Keratinocyte (primary cell): ENCODE measurements at regions not wholly inside any gene's neighbourhood (a gene's known extent, or its start where the extent isn't known, plus 50 kb on each side); places are given as distances from the start of the nearest gene placed in this dataset.

Experiments used
- DNase-seq: peaks from one replicate; pipeline ENCODE4 v3.0.0-alpha.2; 2011; ENCODE audit warnings: low read depth, missing footprints, low spot score
- FAIRE-seq: peaks from 2 replicates; lab custom pipeline; 2011; peaks lifted over from hg19 to GRCh38; lab: Jason Lieb, UNC
- H2AFZ ChIP-seq: 2 replicates; pipeline ENCODE4 v1.6.0; 2012; ENCODE audit warnings: low read length, control low read depth, inconsistent platforms; ENCODE audit not compliant: control insufficient read depth
- H3K27ac ChIP-seq: 2 replicates; pipeline ENCODE4 v1.5.1; 2011; ENCODE audit warnings: low read length; ENCODE audit not compliant: control insufficient read depth, insufficient read depth
- H3K27me3 ChIP-seq: 3 replicates; pipeline ENCODE4 v1.6.0; 2011; ENCODE audit warnings: low read length; ENCODE audit not compliant: control insufficient read depth, insufficient read depth; ENCODE audit errors: extremely low read depth
- H3K36me3 ChIP-seq, 2 experiments: 2 replicates in 1 of 2; 3 replicates in 1 of 2; pipeline ENCODE4 v1.5.1; 2011; ENCODE audit warnings: low read length in 2 of 2, mild to moderate bottlenecking in 1 of 2; ENCODE audit not compliant: control insufficient read depth in 2 of 2, insufficient read depth in 2 of 2; ENCODE audit errors: extremely low read depth in 1 of 2
- H3K4me1 ChIP-seq: 3 replicates; pipeline ENCODE4 v1.5.1; 2011; ENCODE audit warnings: low read length; ENCODE audit not compliant: control insufficient read depth, insufficient read depth; ENCODE audit errors: extremely low read depth
- H3K4me2 ChIP-seq: 3 replicates; pipeline ENCODE4 v1.6.0; 2011; ENCODE audit warnings: low read depth, low read length; ENCODE audit not compliant: control insufficient read depth, insufficient read depth; ENCODE audit errors: extremely low read depth
- H3K4me3 ChIP-seq, 3 experiments: fragments of 200-600 bp in 1 of 3; sonication (generic) in 1 of 3; 2 replicates in 2 of 3; 3 replicates in 1 of 3; pipeline ENCODE4 v1.5.1; 2011 to 2016; ENCODE audit warnings: low read length in 3 of 3, mild to moderate bottlenecking in 3 of 3, control low read depth in 2 of 3, inconsistent platforms in 1 of 3, low read depth in 1 of 3, mixed read lengths in 1 of 3, mixed run types in 1 of 3, moderate library complexity in 1 of 3; ENCODE audit not compliant: control insufficient read depth in 2 of 3, insufficient read depth in 2 of 3; ENCODE audit errors: extremely low read depth in 1 of 3
- H3K79me2 ChIP-seq: 2 replicates; pipeline ENCODE4 v1.6.0; 2012; ENCODE audit warnings: low read length; ENCODE audit not compliant: control insufficient read depth, insufficient read depth
- H3K9ac ChIP-seq: 3 replicates; pipeline ENCODE4 v1.6.0; 2011; ENCODE audit warnings: low read length; ENCODE audit not compliant: control insufficient read depth, insufficient read depth; ENCODE audit errors: extremely low read depth
- H3K9me1 ChIP-seq: 3 replicates; pipeline ENCODE4 v1.6.0; 2011; ENCODE audit warnings: low read length; ENCODE audit not compliant: control insufficient read depth, insufficient read depth; ENCODE audit errors: extremely low read depth
- H3K9me3 ChIP-seq: 2 replicates; pipeline ENCODE4 v1.5.1; 2012; ENCODE audit warnings: low read depth, low read length; ENCODE audit not compliant: control insufficient read depth
- H4K20me1 ChIP-seq: 3 replicates; pipeline ENCODE4 v1.6.0; 2011; ENCODE audit warnings: low read length; ENCODE audit not compliant: control insufficient read depth, insufficient read depth; ENCODE audit errors: extremely low read depth
- EZH2 ChIP-seq: IDR thresholded peaks from one replicate; pipeline ENCODE4 v1.6.1; 2012; ENCODE audit warnings: inconsistent platforms, mild to moderate bottlenecking, low read length, moderate library complexity
- dilution Hi-C: fragments of 300-500 bp; cut with MboI; formaldehyde crosslinking; loops from one replicate; pipeline ENCODE4 v1.7.0; 2020; ENCODE audit warnings: low sequenced_read_pairs; ENCODE audit not compliant: extremely low pct_ligation_motif_present
- TF ChIP-seq, protein P1 (sequence below), 3 experiments: IDR thresholded peaks in 1 of 3; conservative IDR thresholded peaks in 1 of 3; optimal IDR thresholded peaks in 1 of 3; 2 replicates in 2 of 3; 3 replicates in 1 of 3; pipeline versions ENCODE3 to v1.5.1; 2011; ENCODE audit warnings: low read length in 3 of 3, mild to moderate bottlenecking in 3 of 3, moderate library complexity in 2 of 3, control low read depth in 1 of 3, inconsistent platforms in 1 of 3; ENCODE audit not compliant: insufficient read depth in 2 of 3; ENCODE audit errors: extremely low read depth in 1 of 3

DNA sequence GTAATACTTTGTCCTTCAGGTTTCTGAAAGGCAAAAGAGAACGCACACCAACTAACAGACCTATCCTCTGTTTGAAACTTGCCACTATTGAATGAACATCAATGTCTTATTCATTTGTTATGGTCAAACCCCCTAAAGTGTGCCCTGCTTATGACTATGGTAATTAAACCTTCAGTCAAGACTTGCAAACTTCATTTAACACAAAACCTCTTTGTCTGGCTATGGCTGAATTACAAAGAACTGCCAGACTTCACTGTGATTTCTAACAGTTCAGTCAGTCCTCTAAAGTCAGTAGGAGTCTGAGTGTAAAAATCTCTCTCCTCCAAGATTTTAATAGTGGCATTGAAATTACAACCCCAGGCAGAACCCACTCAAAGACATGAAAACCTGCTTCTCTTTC lies 702.5 kb upstream of the LRRN3 start:
- Histone ChIP-seq H3K9me1 (no peaks in the 10 kb centered on the region), H3K4me3 (no peak overlapping the region), H4K20me1 (no peaks in the 10 kb centered on the region), H3K27me3 (no peaks in the 10 kb centered on the region), H3K9me3 (no peaks in the 10 kb centered on the region), H3K79me2 (no peaks in the 10 kb centered on the region), H3K4me1 (peaks cover 32% of the 10 kb centered on the region), H3K27ac (no peak overlapping the region), H3K9ac (no peak overlapping the region), H2AFZ (peak overlapping the region; percentile 6), H3K36me3 (no peaks in the 10 kb centered on the region), H3K4me2 (no peak overlapping the region)
- no peak for TF ChIP-seq EZH2
- TF ChIP-seq, protein P1, sequence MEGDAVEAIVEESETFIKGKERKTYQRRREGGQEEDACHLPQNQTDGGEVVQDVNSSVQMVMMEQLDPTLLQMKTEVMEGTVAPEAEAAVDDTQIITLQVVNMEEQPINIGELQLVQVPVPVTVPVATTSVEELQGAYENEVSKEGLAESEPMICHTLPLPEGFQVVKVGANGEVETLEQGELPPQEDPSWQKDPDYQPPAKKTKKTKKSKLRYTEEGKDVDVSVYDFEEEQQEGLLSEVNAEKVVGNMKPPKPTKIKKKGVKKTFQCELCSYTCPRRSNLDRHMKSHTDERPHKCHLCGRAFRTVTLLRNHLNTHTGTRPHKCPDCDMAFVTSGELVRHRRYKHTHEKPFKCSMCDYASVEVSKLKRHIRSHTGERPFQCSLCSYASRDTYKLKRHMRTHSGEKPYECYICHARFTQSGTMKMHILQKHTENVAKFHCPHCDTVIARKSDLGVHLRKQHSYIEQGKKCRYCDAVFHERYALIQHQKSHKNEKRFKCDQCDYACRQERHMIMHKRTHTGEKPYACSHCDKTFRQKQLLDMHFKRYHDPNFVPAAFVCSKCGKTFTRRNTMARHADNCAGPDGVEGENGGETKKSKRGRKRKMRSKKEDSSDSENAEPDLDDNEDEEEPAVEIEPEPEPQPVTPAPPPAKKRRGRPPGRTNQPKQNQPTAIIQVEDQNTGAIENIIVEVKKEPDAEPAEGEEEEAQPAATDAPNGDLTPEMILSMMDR (optimal IDR thresholded peaks at IDR 0.05 in 1 of 3, IDR thresholded peaks at IDR 0.05 in 1 of 3, conservative IDR thresholded peaks at IDR 0.05 in 1 of 3; ENCODE audit: extremely low read depth in 1 of 3, insufficient read depth in 2 of 3, low read length in 3 of 3) = no peak
- no peak for DNase-seq
- dilution Hi-C loops = no loop called here
- peak; percentile 52 for FAIRE-seq

DNA sequence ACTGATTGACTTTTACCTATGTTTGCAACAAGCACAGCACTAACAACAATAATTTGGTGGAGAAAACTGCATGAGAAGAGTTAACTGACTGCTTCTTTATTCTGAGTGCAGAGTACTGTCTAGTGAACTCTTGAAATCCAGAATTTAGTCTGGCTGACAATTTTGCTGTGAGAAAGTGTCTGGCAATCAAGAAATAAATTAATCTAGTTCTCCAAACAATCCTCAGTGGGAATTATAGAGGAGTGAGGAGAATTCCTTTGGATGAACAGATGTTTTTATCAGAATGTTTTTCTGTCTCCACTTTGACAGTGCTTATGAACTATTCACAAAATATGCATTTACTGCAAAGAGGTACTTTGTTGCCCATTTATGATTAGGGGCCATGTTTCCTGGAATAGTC lies 694.9 kb upstream of the LRRN3 start:
- dilution Hi-C loops = no loop called here
- no peaks in the 10 kb centered on the region for H3K79me2 ChIP-seq
- no peaks in the 10 kb centered on the region for H3K27me3 ChIP-seq
- H3K9me3 ChIP-seq = no peaks in the 10 kb centered on the region
- H3K36me3 ChIP-seq = no peaks in the 10 kb centered on the region
- no peak for DNase-seq
- no peak for FAIRE-seq
- TF ChIP-seq, protein P1 (optimal IDR thresholded peaks at IDR 0.05 in 1 of 3, IDR thresholded peaks at IDR 0.05 in 1 of 3, conservative IDR thresholded peaks at IDR 0.05 in 1 of 3; ENCODE audit: extremely low read depth in 1 of 3, insufficient read depth in 2 of 3, low read length in 3 of 3) = no peak
- no peak for TF ChIP-seq EZH2
- H4K20me1 ChIP-seq = no peaks in the 10 kb centered on the region
- no peaks in the 10 kb centered on the region for H3K9me1 ChIP-seq
- H2AFZ ChIP-seq = no peak overlapping the region
- no peak overlapping the region for H3K4me3 ChIP-seq
- no peak overlapping the region for H3K4me2 ChIP-seq
- no peaks in the 10 kb centered on the region for H3K4me1 ChIP-seq
- no peak overlapping the region for H3K27ac ChIP-seq
- no peak overlapping the region for H3K9ac ChIP-seq
